HG03025 (cell line): ENCODE measurements at regions not wholly inside any gene's neighbourhood (a gene's known extent, or its start where the extent isn't known, plus 50 kb on each side); places are given as distances from the start of the nearest gene placed in this dataset.

ENCODE experiments used
- ATAC-seq: cut with Tn5 transposase; IDR thresholded peaks from one replicate; pipeline ENCODE4 v1.9.1; 2021; ENCODE audit warnings: mild to moderate bottlenecking, moderate library complexity; ENCODE audit not compliant: unreplicated experiment, low FRiP score

DNA sequence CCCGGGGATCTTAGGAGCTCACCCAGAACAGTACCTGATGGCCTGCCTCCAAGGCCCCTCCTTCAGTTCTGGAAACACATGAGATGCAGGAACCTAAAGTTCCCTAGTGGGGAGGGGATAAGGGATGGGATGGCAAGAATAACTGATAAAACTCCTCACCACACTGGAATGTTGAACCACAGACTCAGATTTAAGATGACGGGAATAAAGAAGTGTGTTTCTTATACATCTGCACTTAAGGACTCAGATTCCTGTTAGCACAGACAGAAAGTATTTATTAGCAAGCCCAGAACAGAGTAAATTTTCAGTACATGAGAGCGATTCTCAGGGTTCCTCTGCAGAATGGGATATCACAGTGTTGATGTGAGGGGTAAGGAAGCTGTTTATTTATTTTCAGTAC lies 245.2 kb downstream of the TLE3 start:
- ATAC-seq, result no peak

DNA sequence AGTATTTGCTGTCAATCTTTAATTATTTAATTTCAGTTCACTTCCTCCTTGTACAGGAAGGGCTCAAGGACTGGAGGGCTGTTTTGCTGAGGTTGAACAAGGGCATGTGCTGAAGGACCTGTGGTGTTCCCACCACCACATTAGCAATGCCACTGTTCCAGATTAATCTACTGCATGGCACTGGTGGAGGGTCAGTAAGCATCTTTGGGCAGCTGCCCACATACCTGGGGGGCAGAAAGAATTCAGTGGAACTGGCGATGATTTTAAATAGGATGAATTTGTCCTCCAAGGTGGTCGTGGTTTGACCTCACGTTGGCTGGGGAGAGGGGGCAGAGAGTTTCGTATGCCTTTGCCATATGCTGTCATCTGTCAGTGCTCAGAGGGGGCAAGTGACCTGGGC lies 244.8 kb downstream of the TLE3 start:
- ATAC-seq, result no peak

DNA sequence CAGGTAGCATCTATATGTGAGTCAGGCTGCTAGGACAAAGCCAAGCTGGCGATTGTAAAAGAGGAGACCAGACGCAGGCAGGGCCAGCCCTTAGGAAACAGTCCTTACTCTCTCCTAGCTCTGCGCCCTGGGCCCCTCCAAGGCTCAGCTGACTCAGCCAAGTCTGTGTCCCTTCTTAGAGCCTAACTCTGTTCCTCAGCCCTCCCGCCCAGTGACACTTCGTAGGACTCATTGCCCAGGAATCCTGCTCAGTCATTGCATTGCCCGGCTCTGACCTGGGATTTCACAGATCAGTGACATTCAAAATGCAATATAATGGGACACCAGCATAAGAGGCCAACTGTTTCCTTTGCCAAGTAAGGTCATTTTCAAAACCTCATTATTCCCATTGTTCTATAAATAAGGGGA lies 244.2 kb downstream of the TLE3 start:
- no peak for ATAC-seq

DNA sequence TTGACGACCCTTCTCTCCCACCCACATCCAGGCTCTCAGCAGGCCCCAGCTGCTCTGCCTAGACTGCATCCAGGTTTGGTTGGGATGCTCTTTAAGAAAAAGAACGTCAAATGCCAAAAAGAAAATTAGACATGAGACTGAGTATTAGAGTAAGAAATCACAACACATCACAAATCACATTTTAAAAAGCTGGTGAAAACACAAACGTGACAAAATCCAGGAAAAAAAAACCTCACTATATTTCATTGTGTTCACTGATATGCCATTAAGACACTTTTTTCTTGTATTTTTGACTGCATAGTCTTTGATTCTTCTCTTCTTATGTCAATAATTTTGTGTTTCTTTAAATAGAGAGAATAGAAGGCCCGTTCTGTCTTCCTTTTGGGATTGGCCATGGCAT lies 243.7 kb downstream of the TLE3 start:
- no peak for ATAC-seq

DNA sequence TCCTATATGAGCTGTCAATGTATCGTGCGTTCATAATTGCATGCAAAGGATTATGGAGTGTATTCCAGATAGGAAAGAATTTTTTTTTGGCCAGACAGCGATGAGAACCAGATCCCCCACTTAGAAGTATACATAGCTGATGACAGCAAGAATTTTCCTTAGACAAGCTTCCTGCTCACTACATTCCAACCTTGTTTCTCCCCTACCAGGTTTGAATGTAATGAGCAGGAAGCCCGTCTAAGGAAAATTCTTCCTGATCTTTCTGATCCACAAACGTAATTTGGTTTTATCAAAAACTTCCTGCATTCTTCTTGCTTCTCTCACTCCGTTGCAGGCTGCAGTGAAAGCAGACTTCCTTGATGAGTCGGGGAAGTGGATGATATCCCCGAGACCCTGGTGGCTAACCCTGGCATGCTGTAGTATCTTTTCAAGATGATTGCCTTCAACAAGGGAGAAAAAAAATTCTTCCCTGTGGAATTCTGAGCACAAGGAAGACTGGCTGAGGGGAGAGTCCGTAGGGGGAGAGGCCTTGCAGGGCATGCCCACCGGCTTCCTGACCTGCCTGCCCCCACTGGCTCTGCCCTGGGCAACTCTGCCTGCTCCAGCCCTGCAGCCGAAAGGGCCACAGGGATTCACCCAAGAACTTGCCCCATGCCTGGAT lies 243.1 kb downstream of the TLE3 start:
- ATAC-seq, result no peak

DNA sequence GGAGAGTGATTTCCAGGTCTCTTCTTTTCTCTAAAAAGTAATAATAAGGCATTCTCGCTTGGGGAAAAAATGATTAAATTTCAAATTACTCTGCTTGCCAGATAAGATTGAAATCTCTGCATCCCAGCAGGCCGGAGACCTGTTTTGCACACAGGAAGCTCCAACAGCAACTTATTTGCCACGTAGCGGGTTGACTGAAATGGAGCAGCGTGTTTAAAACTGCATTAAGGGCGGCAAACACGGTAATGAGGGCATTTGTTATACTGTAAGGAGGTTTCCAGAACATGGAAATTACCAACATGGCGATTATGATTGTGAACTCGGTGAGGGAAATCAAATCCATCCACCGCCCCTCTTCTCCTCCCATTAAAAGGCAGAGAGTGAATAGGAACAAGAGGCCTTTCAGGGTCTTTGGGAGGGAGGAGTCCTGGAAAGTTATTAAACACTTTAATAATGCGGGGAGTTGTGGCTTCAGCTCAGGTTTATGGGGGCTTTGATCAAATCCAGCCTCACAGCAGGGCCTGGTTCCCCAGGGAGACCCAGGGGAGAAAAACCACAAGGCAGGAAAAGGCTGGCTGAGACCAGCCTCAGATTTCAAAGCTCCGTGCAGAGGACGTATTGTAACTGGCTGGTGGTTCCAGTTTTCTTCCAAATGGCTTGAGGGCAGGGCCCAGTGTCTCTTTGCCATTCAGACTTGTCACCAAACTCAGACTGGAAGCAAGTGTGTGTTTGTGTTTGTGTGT lies 242.3 kb downstream of the TLE3 start:
- no peak for ATAC-seq

DNA sequence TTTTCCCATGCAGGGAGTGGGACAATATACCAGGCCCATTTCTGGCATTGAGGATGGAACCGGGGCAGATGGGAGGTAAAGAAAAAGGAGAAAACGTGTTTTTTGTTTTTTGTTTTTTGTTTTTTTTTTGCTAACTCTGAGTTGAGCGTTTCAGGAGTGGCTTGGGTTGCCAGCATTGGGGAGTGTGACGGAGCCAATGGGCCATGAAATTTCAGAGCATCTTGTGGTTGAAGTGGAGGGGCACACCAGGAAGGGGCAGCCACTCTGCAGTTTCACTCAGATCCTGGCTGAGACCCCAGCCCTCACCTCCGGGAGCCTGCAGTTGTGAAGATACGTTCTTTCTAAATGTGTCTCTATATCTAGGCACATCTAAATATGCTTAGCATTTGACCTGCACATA lies 240.5 kb downstream of the TLE3 start:
- ATAC-seq, result no peak

DNA sequence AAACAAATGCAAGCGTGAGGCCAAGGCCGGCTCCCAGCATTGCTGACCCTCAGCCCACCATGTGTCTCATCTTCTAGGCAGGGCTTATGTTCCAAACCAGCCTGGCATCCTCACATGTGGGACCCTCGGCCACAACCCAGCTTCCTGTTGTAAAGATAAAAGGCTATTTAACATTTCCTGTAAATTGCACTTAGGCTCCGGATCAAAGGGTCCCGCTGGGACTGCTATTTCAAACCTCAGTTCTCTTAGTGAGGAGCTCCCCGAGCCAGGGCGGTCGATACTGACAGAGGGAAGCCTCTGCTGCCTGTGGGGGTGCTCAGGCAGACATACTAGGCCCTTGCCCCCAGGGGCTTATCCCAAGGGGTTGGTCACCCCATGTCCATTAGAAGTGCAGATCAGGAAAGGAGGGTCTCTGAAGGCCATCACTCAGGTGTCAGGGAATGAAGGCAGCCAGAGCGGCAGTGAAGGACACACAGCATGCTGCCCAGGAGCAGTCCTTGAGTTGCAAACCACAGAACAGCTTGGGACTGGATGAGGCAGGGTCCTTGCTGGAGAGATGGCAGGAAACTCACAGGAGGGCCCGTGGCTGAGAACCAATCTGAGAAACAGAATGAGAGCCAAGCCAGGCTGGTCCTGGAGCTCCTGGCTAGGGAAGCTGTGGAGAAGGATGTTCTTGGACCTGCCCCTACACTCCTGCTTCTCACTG lies 239.9 kb downstream of the TLE3 start:
- no peak for ATAC-seq

DNA sequence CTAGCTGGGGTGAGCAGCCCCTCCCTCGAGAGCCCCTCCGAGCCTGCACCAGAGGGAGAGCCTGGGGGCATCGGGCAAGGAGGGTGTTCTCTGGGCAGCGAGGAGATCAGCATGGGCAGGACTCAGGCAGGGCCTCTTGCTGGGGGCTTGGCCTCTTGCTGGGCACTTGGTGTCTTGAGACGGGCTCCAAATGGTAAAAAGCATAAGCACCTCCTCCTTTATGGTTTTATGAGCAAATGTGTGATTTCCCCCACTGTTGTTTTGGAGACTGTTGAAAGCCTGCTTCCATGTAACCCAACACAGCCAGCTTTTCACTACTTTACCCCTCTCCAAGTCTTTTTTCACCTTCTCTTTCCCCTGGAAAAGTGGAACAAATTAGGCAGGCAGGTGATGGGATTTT lies 239.3 kb downstream of the TLE3 start:
- no peak for ATAC-seq

DNA sequence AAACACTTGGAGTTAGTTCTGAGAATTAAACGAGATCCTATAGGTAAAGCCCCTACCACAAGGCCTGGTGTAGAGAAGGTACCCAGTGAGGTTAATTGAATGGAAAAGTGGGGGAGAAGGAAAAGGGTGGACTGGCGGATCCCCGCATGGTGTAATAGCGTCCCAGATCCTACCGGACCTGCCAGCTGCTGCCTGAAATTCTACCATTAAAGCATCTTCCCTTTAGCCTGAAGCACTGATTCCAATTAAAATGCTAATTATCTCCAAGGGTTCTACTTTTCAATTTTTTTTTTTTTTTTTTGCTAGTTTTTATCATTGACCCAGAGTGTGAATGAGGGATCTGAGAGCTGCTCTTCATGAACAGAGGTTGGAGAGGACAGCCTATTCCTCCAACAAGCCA lies 237.9 kb downstream of the TLE3 start:
- no peak for ATAC-seq

DNA sequence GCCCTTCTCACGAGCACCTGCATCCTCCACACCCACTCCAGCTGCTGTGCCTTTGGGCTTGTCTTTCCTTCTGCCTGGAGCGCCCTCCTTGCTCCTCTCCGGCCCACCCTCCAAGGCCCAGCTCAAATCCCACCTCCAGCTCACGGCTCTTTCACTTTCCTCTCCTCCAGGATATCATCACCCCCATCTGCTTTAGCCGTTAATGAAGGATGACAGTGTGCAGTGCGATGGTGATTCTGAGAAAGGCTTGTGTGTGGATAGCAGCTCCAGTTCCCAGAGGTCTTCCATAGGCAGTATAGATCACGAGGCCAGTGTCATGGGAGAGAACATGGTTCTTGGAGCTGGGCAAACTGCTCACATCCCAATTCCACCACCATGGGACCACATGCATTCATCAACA lies 237.4 kb downstream of the TLE3 start:
- no peak for ATAC-seq

DNA sequence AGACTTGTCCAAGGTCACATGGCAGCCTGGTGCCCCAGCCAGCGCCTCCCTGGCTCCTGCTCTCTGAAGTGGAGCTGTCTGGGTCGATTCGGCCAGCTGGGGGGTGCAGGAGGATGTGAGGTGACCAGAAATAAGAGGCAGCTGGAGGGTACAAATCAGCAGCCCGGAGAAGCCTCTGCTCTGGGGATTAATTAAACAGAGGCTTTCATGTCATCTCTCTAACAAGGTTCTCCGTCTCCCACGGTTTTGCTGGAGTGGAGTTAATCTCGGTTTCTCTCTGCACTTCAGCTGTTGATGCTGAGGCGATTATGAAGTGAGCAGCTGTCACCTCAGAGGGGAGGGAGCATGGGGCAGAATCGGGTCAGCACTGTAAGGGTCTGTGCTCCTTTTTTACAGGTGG lies 236.8 kb downstream of the TLE3 start:
- ATAC-seq, result no peak

DNA sequence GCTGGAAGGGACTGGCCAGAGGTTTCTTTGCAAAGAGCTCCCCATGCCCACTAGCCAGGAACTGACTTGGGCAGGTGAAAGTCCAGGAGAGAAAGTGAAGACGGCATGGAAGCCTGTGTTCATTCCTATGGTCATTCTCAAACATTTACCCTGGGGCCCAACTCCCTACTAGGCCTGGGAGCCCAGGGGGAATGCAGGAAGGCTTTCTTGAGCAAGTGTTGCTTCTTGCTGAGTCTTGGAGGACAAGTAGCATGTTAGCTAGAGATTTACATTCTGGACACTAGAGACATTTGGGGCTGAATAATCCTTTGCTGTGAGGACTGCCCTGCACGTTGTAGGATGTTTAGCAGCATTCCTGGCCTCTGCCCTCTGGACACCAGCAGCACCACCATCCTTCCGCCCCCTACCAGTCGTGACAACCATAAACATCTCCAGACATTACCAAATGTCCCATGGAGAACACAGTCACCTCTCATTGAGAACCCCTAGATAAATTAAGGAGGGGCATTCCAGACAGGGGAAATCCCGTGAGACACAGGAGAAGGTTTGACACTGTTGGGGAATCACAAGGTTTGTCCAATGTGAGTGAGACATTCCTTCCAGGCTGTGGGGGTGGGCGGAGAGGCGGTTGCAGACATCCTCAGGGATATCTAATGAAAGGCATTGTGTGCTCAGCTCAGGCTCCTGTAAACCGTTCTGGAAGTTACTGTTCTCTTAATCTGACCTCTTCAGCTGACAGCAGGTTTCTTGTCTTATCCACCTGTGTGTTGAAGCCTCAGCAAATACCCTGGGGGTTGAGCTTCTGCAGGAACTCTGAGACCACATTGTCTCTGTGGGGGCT lies 236.2 kb downstream of the TLE3 start:
- ATAC-seq, result no peak

DNA sequence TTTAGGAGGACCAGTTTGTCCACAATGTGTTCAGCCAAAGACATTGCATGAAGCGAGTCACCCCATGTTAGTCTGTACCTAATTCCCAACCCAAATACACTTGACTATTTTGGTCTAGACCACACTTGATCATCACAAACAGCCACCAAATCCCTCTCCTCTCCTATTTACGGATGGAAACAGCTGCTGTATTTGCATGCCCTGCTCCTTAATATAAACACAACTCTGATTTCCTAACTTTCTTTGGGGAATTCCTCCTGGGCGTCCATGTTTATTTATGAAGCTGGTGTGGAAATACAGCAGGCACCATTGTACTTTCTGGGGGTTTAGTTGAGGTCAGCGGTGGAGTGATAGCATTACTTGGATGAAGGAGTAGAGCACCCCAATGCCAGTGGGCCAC lies 235.2 kb downstream of the TLE3 start:
- no peak for ATAC-seq

DNA sequence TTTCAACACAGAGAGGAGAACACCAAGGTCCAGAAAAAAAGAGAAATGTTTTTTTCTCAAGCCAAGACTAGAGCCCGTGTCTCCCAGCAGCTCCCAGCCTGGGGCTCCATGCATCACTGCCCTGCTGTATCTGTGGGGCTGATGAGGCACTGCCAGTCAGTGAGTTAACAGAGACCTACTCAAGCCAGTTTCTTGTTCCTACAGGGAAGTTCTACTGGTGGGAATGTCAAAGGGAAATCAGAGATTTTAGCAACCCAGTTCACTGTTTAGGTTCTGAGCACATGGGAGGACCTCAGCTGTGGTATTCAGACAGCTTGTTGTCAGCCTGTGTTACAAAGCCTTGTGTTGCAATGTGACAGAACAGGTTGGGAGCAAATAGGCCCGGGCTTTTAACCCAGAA lies 234.3 kb downstream of the TLE3 start:
- ATAC-seq, result no peak

DNA sequence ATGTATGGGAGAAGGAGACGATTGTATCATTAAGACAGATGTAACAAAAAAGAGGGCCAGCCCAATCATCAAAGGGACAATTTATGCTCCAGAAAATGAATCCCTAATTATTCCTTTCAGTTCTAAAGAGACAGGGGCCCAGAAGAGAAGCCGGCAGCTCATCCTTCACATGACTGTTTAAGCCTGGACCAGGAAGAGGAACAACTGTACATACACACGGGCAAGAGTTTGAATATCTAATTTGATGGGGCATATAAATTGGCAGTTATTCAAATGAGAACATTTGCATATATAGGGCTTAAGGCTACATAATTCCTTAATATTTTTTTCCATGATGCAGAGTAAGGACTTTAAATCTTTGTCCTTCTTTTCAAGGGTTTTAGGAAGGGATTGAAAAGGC lies 232.3 kb downstream of the TLE3 start:
- no peak for ATAC-seq

DNA sequence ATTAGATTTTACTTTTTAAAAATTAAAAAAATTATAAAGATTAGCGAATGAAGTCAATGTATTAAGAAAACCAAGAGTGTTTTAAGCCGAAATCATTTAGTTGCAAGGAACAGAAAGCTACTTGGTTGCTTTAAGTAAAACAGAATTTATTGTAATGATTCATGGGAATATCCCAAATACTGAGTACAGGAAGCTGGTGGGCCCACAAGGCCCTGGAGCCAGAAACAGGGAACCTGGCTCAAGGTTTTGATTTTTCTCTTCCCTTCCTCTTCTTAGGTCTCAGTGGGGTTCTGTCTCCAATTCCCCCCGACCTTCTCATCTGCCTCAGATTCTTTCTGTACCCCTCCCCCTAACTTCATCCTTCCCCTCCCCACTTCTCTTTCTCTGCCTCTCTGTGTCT lies 229.0 kb downstream of the TLE3 start:
- ATAC-seq, result no peak

DNA sequence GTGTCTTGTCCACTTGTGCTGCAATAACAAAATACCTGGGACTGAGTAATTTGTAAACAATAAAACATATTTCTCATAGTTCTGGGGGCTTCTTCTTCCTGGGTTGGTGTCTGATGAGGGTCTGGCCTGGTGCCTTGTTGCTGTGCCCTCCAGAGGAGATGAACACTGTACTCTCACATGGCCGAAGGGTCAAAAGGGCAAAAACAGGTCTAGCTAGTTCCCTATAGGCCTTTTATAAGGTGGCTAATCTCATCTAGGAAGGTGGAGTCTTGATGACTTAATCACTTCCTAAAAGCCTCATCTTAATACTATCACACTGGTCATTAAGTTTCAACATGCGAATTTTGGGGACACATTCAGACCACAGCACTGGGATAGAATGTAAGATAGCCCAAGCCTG lies 228.4 kb downstream of the TLE3 start:
- no peak for ATAC-seq

DNA sequence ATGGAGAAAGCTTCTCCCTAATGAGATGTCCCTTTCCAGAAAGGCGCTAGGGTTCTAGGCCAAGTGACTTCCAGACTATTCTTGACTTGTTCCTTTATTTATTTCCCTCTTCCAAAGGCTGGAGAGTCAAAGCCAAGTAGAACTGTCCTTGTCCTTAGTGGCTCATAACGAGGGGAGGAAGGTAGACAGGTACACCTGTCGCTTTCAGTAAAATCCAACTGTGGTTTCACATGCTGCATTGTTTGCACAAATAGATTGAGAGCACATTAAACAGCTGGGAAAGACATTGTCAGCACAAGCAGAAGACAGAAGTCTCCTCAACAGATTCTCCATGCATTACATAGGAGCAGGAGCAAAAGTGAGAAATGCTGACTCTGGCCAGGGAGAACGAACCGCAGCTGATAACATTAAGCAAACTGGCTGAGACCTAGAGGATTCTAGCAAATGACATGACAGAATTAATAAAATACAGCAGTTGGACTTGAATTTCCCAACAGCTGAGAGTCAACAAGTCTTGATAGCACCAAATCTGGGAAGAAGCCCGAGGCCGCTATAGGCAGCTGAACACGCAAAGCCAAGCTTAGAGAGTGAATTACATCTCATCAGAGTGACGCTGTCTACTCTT lies 227.7 kb downstream of the TLE3 start:
- ATAC-seq, result no peak

DNA sequence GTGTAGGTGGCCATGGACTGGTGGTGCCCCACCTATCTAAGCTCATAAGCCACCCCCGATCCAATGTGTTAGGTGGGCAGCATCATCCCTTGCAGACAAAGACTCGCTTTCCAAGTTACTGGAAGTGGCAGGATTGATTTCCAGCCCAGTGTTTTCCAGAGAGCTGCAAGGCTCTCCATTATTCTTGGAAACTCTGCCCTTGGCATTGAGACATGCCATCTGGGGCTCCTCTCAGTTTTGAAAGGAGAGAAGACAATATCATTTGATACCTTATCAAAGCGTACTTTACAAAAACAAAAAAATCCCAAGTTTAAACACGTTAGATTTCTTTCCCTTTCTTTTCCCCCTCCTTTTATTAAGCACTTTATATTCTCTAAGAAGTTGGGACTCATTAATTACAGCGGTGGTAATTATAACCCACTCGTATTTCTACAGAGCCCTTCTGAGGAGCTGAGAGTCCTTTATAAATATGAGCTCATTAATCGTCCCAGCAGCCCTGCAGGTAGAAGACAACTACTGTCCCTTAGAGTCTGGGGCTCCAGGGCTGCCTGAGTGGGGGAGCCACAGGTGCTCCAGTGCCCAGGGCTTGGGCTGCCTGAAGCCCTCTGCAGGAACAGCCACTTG lies 226.1 kb downstream of the TLE3 start:
- ATAC-seq, result no peak
